Fibroblast of villous mesenchyme (primary cell): ENCODE measurements at regions not wholly inside any gene's neighbourhood (a gene's known extent, or its start where the extent isn't known, plus 50 kb on each side); places are given as distances from the start of the nearest gene placed in this dataset.

Experiments
- DNase-seq: peaks from one replicate; pipeline ENCODE4 v3.0.0-alpha.2; 2010; ENCODE audit warnings: low read depth
- H3K4me3 ChIP-seq: 2 replicates; pipeline ENCODE4 v1.5.1; 2011; ENCODE audit warnings: low read depth, mild to moderate bottlenecking, low read length
- TF ChIP-seq, protein P1 (sequence below): IDR thresholded peaks from 2 replicates; pipeline ENCODE4 v1.5.1; 2012; ENCODE audit warnings: low read depth, mild to moderate bottlenecking, low read length; ENCODE audit not compliant: insufficient read depth

DNA sequence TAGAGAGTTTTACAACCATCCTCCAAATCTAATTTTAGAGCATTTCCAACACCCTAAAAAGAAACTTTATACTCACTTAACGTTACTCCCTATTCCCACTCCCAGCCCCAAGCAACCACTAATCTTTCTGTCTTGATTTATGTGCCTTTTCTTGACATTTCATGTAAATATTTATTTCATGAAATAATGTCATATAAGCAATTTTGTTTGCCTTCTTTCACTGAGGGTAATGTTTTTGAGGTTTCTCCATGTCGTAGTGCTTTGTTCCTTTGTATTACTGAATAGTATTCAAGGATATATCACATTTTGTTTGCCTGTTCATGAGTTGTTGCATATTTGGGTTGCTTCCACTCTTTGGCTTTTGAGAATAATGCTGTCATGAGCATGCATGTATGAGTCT lies 155.4 kb upstream of the PLAAT1 start:
- DNase-seq, result no peak
- TF ChIP-seq, protein P1, sequence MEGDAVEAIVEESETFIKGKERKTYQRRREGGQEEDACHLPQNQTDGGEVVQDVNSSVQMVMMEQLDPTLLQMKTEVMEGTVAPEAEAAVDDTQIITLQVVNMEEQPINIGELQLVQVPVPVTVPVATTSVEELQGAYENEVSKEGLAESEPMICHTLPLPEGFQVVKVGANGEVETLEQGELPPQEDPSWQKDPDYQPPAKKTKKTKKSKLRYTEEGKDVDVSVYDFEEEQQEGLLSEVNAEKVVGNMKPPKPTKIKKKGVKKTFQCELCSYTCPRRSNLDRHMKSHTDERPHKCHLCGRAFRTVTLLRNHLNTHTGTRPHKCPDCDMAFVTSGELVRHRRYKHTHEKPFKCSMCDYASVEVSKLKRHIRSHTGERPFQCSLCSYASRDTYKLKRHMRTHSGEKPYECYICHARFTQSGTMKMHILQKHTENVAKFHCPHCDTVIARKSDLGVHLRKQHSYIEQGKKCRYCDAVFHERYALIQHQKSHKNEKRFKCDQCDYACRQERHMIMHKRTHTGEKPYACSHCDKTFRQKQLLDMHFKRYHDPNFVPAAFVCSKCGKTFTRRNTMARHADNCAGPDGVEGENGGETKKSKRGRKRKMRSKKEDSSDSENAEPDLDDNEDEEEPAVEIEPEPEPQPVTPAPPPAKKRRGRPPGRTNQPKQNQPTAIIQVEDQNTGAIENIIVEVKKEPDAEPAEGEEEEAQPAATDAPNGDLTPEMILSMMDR, result no peak

DNA sequence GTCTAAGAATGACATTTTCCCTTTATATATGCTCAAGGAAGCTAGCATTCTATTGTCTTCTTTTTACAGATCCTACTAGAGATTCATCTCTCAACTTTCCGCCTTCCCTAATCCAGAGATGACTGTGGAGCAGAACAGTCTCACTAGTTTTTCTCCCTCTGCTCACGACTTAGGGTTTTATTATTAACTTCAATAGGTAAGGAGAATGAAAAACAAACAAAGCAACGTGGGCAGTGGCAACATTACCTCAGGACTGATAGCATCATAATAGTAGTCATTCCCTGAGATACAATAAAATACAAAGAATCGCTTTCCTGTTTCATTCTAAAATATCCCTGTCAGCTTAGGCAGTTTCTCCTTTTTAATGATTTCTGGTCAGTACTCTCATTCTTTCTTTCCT lies 154.3 kb upstream of the PLAAT1 start:
- TF ChIP-seq, protein P1, result no peak
- H3K4me3 ChIP-seq, result no peak overlapping the region
- DNase-seq, result no peak

More for the DNA sequence above, 155.4 kb upstream of the PLAAT1 start:
- no peak overlapping the region for H3K4me3 ChIP-seq

DNA sequence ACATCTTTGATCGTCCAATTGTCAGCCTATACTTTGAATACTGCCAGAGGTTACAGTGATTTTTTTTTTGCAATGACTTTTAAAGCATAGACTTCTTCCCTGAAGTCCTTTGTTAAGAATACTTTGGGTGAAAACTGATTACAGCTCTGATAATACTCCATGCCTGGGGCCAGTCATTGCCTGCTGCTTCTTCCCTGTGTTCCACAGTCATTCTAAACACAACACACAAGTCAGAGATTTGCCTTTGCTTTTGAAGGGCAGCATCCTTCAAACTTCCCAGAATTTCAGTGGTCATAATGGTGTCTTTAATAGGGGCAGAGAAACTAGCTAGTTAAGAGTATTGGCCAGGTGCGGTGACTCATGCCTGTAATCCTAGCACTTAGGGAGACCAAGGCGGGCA lies 153.7 kb upstream of the PLAAT1 start:
- TF ChIP-seq, protein P1, result no peak
- DNase-seq, result no peak

GRCh38 chr3:193095366-193095765 lies 145.7 kb upstream of the PLAAT1 start:
- DNase-seq, result no peak

More for the DNA sequence above, 153.7 kb upstream of the PLAAT1 start:
- H3K4me3 ChIP-seq, result no peak overlapping the region

GRCh38 chr3:193096076-193096475 lies 144.9 kb upstream of the PLAAT1 start:
- TF ChIP-seq, protein P1, result no peak
- H3K4me3 ChIP-seq, result no peak overlapping the region
- DNase-seq, result no peak

More at GRCh38 chr3:193095366-193095765, 145.7 kb upstream of the PLAAT1 start:
- TF ChIP-seq, protein P1, result no peak
- no peak overlapping the region for H3K4me3 ChIP-seq

GRCh38 chr3:193114431-193115340 lies 126.3 kb upstream of the PLAAT1 start:
- H3K4me3 ChIP-seq, result no peak overlapping the region
- TF ChIP-seq, protein P1, result no peak
- DNase-seq, result no peak

DNA sequence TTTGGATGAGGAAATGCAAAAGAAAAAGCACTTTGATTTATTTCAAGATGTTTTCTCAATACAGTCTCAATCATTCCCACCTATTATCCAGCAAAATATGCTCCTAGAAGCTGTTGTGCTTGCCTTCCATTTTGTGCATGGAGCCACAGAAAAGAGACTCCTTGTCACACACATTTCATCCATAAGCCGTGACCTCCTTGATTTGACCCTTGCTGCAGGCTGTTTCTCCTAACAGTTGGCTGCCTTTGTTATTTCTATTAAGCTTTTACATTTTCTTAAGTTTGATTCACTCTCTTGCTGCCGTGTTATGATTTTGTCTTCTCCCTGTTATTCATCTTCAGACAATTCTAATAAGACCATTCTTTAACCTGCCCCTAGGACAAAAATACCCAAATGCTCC lies 124.2 kb upstream of the PLAAT1 start:
- no peak overlapping the region for H3K4me3 ChIP-seq
- TF ChIP-seq, protein P1, result no peak
- DNase-seq, result no peak
